Right lobe of liver (tissue), 4 donors: ENCODE measurements at regions not wholly inside any gene's neighbourhood (a gene's known extent, or its start where the extent isn't known, plus 50 kb on each side); places are given as distances from the start of the nearest gene placed in this dataset.

ENCODE experiments used
- CTCF ChIP-seq, 4 donors: fragments of 200-600 bp in 3 of 4; fragments of 450-650 bp in 1 of 4; IDR thresholded peaks; one replicate each; pipeline versions ENCODE4 v1.5.1 to v1.8.0; 2016 to 2022; ENCODE audit warnings: antibody characterized with exemption in 4 of 4, mild to moderate bottlenecking in 2 of 4
- POLR2A ChIP-seq: fragments of 450-650 bp; IDR thresholded peaks from one replicate; pipeline ENCODE4 v1.6.1; 2017; ENCODE audit warnings: antibody characterized with exemption, mild to moderate bottlenecking
- donor health status: DM: no; HTN: no; CAD: no.
- donor health status: DM: no; HTN: no; CAD: no.
- donor health status: DM: no; HTN: yes; CAD: no.

GRCh38 chr3:76456322-76456721 lies 583.6 kb upstream of the ROBO2 start:
- TF ChIP-seq CTCF (IDR thresholded peaks at IDR 0.05) (no peak), POLR2A (no peak)
